GM23248 (cell line): ENCODE measurements at regions not wholly inside any gene's neighbourhood (a gene's known extent, or its start where the extent isn't known, plus 50 kb on each side); places are given as distances from the start of the nearest gene placed in this dataset.

Experiments used
- DNase-seq: peaks from one replicate; pipeline ENCODE4 v3.0.0-alpha.2; 2015
- H2AFZ ChIP-seq: fragments of 200-600 bp; sonication (generic); 2 replicates; pipeline ENCODE4 v1.6.1; 2016; ENCODE audit warnings: antibody characterized with exemption
- H3F3A ChIP-seq: fragments of 200-600 bp; sonication (generic); 2 replicates; pipeline ENCODE4 v1.6.1; 2016; ENCODE audit warnings: mild to moderate bottlenecking, antibody characterized with exemption, mixed run types; ENCODE audit not compliant: insufficient read depth
- H3K27ac ChIP-seq: fragments of 200-600 bp; sonication (generic); 2 replicates; pipeline ENCODE4 v1.5.1; 2016; ENCODE audit warnings: mild to moderate bottlenecking
- H3K27me3 ChIP-seq: fragments of 200-600 bp; sonication (generic); replicated peaks from 2 replicates; pipeline ENCODE4 v1.6.1; 2016; ENCODE audit warnings: mild to moderate bottlenecking; ENCODE audit not compliant: insufficient read depth
- H3K36me3 ChIP-seq: fragments of 200-600 bp; sonication (generic); 2 replicates; pipeline ENCODE4 v1.6.1; 2016; ENCODE audit warnings: low read depth, mild to moderate bottlenecking
- H3K4me1 ChIP-seq: fragments of 200-600 bp; sonication (generic); 2 replicates; pipeline ENCODE4 v1.6.1; 2016; ENCODE audit warnings: mild to moderate bottlenecking; ENCODE audit not compliant: insufficient read depth
- H3K4me2 ChIP-seq: fragments of 200-600 bp; sonication (generic); one replicate; pipeline ENCODE4 v1.6.1; 2016; ENCODE audit warnings: mild to moderate bottlenecking; ENCODE audit not compliant: unreplicated experiment
- H3K4me3 ChIP-seq: fragments of 200-600 bp; sonication (generic); 2 replicates; pipeline ENCODE4 v1.5.1; 2016; ENCODE audit warnings: mild to moderate bottlenecking
- H3K79me2 ChIP-seq: fragments of 200-600 bp; sonication (generic); 2 replicates; pipeline ENCODE4 v1.6.1; 2016; ENCODE audit warnings: mild to moderate bottlenecking; ENCODE audit not compliant: insufficient read depth
- H3K9ac ChIP-seq: fragments of 200-600 bp; sonication (generic); 2 replicates; pipeline ENCODE4 v1.6.1; 2016; ENCODE audit warnings: mild to moderate bottlenecking
- H3K9me2 ChIP-seq: fragments of 200-600 bp; sonication (generic); 2 replicates; pipeline ENCODE4 v1.6.1; 2016; ENCODE audit warnings: mixed run types, mild to moderate bottlenecking, moderate library complexity; ENCODE audit not compliant: insufficient read depth
- H3K9me3 ChIP-seq: fragments of 200-600 bp; sonication (generic); one replicate; pipeline ENCODE4 v1.6.1; 2017; ENCODE audit warnings: low read depth
- H4K20me1 ChIP-seq: fragments of 200-600 bp; sonication (generic); 2 replicates; pipeline ENCODE4 v1.6.0; 2016; ENCODE audit not compliant: insufficient read depth
- EZH2 ChIP-seq: fragments of 200-600 bp; sonication (generic); IDR thresholded peaks from 2 replicates; pipeline ENCODE4 v1.6.1; 2018; ENCODE audit warnings: antibody characterized with exemption, mild to moderate bottlenecking; ENCODE audit not compliant: insufficient read depth, poor library complexity, severe bottlenecking
- EZH2phosphoT487 ChIP-seq: fragments of 200-600 bp; sonication (generic); IDR thresholded peaks from 2 replicates; pipeline ENCODE4 v1.6.1; 2018; ENCODE audit warnings: antibody characterized with exemption, moderate library complexity, mild to moderate bottlenecking, low read depth; ENCODE audit not compliant: insufficient read depth
- WGBS, 2 experiments: methylation state at CpG; one replicate each; pipeline ENCODE4 v1.1.6; 2015 to 2017; ENCODE audit warnings: low lambda C conversion rate in 2 of 2, low coverage in 1 of 2; ENCODE audit errors: missing lambda C conversion rate in 2 of 2; 5-methylcytosine and 5-hydroxymethylcytosine counted together
- in situ Hi-C: fragments of 300-500 bp; cut with MboI; formaldehyde crosslinking; loops from 2 replicates; pipeline ENCODE4 v1.15.0; 2020

DNA sequence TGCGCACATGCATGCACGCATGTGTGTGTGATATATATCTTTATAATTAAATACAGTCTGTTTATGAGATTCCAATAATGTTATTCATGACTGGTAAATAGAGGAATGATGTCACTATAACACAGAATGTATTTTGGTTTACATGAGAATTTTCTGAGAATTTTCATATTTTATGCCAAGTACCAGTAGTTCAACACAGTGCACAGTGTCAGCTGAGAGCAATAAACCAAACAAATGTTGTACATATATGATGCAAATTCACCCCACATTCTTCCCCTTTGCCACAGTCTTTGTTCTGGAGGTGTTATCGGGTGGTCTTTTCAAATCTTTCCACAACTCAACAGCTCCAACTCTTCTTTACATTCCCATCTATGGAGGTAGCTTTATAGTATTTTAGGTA is 462.2 kb upstream of the GRM3 start:
- TF ChIP-seq EZH2 (no peak), EZH2phosphoT487 (no peak)
- no peaks in the 10 kb centered on the region for H3K9me2 ChIP-seq
- DNase-seq: no peak
- no peaks in the 10 kb centered on the region for H3K79me2 ChIP-seq
- WGBS, 2 experiments: 11 to 12% methylated on average over 3 of the region's 3 CpGs
- no peaks in the 10 kb centered on the region for H3K27me3 ChIP-seq
- H3K9me3 ChIP-seq: no peaks in the 10 kb centered on the region
- no peaks in the 10 kb centered on the region for H3F3A ChIP-seq
- H2AFZ ChIP-seq: no peak overlapping the region
- H3K4me1 ChIP-seq: no peaks in the 10 kb centered on the region
- H3K27ac ChIP-seq: no peak overlapping the region
- no peak overlapping the region for H3K4me3 ChIP-seq
- H3K36me3 ChIP-seq: no peaks in the 10 kb centered on the region
- in situ Hi-C loops: no loop called here
- H3K4me2 ChIP-seq: no peak overlapping the region
- no peaks in the 10 kb centered on the region for H4K20me1 ChIP-seq
- no peak overlapping the region for H3K9ac ChIP-seq

DNA sequence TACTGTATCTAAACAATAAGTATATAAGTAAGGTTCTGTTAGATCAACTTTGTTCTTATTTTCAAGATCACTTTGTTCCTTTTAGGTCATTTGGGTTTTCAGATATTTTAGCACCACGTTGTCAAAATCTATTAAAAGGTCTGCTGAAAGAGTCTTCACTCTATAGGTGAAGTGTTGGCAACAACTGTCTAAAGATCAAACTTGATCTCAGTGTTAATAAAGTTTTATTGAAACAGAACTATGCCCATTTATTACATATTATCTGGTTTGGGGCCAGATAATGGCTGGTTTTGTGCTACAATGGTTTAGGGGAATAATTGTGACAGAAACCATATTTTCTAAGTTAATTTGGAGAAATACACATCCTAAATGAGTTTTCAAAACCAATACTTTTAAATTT is 478.9 kb upstream of the GRM3 start:
- H3K4me1 ChIP-seq: no peaks in the 10 kb centered on the region
- H3K9me3 ChIP-seq: no peaks in the 10 kb centered on the region
- no peak overlapping the region for H2AFZ ChIP-seq
- H3K9me2 ChIP-seq: no peaks in the 10 kb centered on the region
- TF ChIP-seq EZH2 (no peak), EZH2phosphoT487 (no peak)
- no peaks in the 10 kb centered on the region for H3F3A ChIP-seq
- H4K20me1 ChIP-seq: no peaks in the 10 kb centered on the region
- DNase-seq: no peak
- H3K27me3 ChIP-seq: no peaks in the 10 kb centered on the region
- no peak overlapping the region for H3K9ac ChIP-seq
- WGBS, 2 experiments: 13 to 18% methylated on average over 1 of the region's 1 CpG
- H3K79me2 ChIP-seq: no peaks in the 10 kb centered on the region
- no peak overlapping the region for H3K4me3 ChIP-seq
- H3K4me2 ChIP-seq: no peak overlapping the region
- in situ Hi-C loops: no loop called here
- H3K27ac ChIP-seq: no peak overlapping the region
- no peaks in the 10 kb centered on the region for H3K36me3 ChIP-seq

DNA sequence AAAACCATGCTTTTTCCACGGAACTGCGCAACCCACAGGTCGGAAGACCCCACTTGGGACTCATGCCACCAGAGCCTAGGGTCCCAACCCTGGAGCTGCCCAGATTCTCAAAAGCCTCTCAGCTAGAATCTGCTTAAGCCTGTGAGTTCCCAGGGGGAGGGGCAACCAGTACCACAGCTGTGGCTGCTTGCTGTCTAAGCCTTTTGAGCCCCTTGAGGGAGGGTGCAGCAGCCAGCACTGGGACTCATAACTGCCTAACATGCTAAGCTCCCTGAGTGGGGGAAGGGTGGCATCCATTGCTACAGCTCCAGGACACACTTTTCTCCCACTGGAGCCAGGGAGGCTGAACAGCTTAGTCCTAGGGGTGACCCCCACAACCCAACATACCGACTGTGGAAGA is 485.6 kb upstream of the GRM3 start:
- Histone ChIP-seq H3K4me3 (no peak overlapping the region), H3K9ac (no peak overlapping the region), H3K4me2 (no peak overlapping the region), H3F3A (no peaks in the 10 kb centered on the region), H4K20me1 (no peaks in the 10 kb centered on the region), H2AFZ (no peak overlapping the region), H3K79me2 (no peaks in the 10 kb centered on the region), H3K27ac (no peak overlapping the region), H3K9me2 (no peaks in the 10 kb centered on the region), H3K27me3 (no peaks in the 10 kb centered on the region), H3K36me3 (no peaks in the 10 kb centered on the region), H3K9me3 (no peaks in the 10 kb centered on the region), H3K4me1 (no peaks in the 10 kb centered on the region)
- TF ChIP-seq EZH2phosphoT487 (no peak), EZH2 (no peak)
- 50 to 53% methylated on average over 4 of the region's 4 CpGs for WGBS, 2 experiments
- DNase-seq: no peak
- in situ Hi-C loops: no loop called here

DNA sequence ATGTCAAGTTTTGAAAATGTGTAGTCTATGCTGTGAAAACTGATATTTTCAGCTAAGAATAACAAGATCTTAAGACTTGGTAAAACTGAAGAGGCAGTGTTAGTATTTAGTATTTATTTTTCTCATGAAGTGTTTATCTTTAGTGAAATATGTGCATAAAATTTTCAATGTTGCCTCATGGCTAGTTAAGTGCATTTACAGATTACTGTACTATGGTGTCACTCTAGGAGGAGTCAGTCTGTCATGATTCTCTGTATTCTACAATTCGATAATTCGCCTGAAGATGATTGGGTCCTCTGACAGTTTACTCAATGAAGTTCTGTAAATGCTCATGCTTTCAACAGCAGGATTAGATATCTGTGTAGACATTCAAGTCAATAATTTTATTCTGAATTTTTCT is 488.1 kb upstream of the GRM3 start:
- no peaks in the 10 kb centered on the region for H3K9me3 ChIP-seq
- H4K20me1 ChIP-seq: no peaks in the 10 kb centered on the region
- no peaks in the 10 kb centered on the region for H3K27me3 ChIP-seq
- H2AFZ ChIP-seq: no peak overlapping the region
- H3K9ac ChIP-seq: no peak overlapping the region
- no peaks in the 10 kb centered on the region for H3K79me2 ChIP-seq
- in situ Hi-C loops: no loop called here
- H3F3A ChIP-seq: no peaks in the 10 kb centered on the region
- H3K27ac ChIP-seq: no peak overlapping the region
- H3K36me3 ChIP-seq: no peaks in the 10 kb centered on the region
- no peaks in the 10 kb centered on the region for H3K9me2 ChIP-seq
- H3K4me2 ChIP-seq: no peak overlapping the region
- 2 to 7% methylated on average over 2 of the region's 2 CpGs for WGBS, 2 experiments
- DNase-seq: no peak
- no peak for TF ChIP-seq EZH2
- H3K4me3 ChIP-seq: no peak overlapping the region
- H3K4me1 ChIP-seq: no peaks in the 10 kb centered on the region

DNA sequence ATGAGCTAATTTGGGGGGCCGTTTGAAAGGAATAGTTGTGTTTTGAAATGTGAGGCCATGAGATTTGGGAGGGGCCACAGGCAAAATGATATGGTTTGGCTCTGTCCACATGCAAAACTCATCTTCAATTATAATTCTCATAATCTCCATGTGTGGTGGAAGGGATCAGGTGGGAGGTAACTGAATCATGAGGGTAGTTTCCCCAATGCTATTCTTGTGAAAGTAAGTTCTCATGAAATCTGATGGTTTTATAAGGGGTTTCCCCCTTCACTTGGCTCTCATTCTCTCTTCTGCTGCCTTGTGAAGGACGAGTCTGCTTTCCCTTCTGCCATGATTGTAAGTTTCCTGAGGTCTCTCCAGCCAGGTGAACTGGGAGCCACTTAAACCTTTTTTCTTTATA is 490.8 kb upstream of the GRM3 start:
- Histone ChIP-seq H3K4me3 (no peak overlapping the region), H3K36me3 (no peaks in the 10 kb centered on the region), H3K4me1 (no peaks in the 10 kb centered on the region), H2AFZ (no peak overlapping the region), H3K9me3 (no peaks in the 10 kb centered on the region), H3K27me3 (no peaks in the 10 kb centered on the region), H3K9ac (no peak overlapping the region), H3F3A (no peaks in the 10 kb centered on the region), H3K4me2 (no peak overlapping the region), H4K20me1 (no peaks in the 10 kb centered on the region), H3K79me2 (no peaks in the 10 kb centered on the region), H3K9me2 (no peaks in the 10 kb centered on the region), H3K27ac (no peak overlapping the region)
- WGBS, 2 experiments: 3 to 6% methylated on average over 2 of the region's 2 CpGs
- no peak for TF ChIP-seq EZH2
- TF ChIP-seq EZH2phosphoT487: no peak
- DNase-seq: no peak
- in situ Hi-C loops: no loop called here
